ENCODE measurements at regions not wholly inside any gene's neighbourhood (a gene's known extent, or its start where the extent isn't known, plus 50 kb on each side); places are given as distances from the start of the nearest gene placed in this dataset.

- intact Hi-C loops (cut with DNase I; ENCODE audit: low total_unique reads) = no loop called here
- TF ChIP-seq POLR2AphosphoS5 (IDR thresholded peaks at IDR 0.05) = no peak
- TF ChIP-seq CTCF (IDR thresholded peaks at IDR 0.05) = no peak
- no peak for TF ChIP-seq POLR2A (IDR thresholded peaks at IDR 0.05)
- no peak overlapping the region for H3K27ac ChIP-seq
Measured at GRCh38 chr13:105764486-105764885, 771.0 kb downstream of the EFNB2 start.

GRCh38 chr13:105763851-105764250 lies 771.6 kb downstream of the EFNB2 start:
- H3K27me3 ChIP-seq = no peaks in the 10 kb centered on the region
- H3K36me3 ChIP-seq = no peaks in the 10 kb centered on the region
- H3K9me3 ChIP-seq = no peaks in the 10 kb centered on the region
- intact Hi-C loops (cut with DNase I; ENCODE audit: low total_unique reads) = no loop called here
- no peaks in the 10 kb centered on the region for H3K4me1 ChIP-seq
- H3K27ac ChIP-seq = no peak overlapping the region
- H3K4me3 ChIP-seq = no peak overlapping the region
- no peak for DNase-seq (ENCODE audit: low spot score in 2 of 2)
- TF ChIP-seq POLR2A (IDR thresholded peaks at IDR 0.05) (no peak), POLR2AphosphoS5 (IDR thresholded peaks at IDR 0.05) (no peak), CTCF (IDR thresholded peaks at IDR 0.05) (no peak)

More at GRCh38 chr13:105764486-105764885, 771.0 kb downstream of the EFNB2 start:
- H3K36me3 ChIP-seq = no peaks in the 10 kb centered on the region
- H3K4me3 ChIP-seq = no peak overlapping the region
- no peaks in the 10 kb centered on the region for H3K9me3 ChIP-seq
- H3K27me3 ChIP-seq = no peaks in the 10 kb centered on the region
- DNase-seq (ENCODE audit: low spot score in 2 of 2) = no peak
- H3K4me1 ChIP-seq = no peaks in the 10 kb centered on the region

GRCh38 chr13:105762096-105762495 lies 773.4 kb downstream of the EFNB2 start:
- H3K27me3 ChIP-seq = no peaks in the 10 kb centered on the region
- intact Hi-C loops (cut with DNase I; ENCODE audit: low total_unique reads) = no loop called here

GRCh38 chr13:105758918-105759860 lies 776.3 kb downstream of the EFNB2 start:
- H3K36me3 ChIP-seq = no peaks in the 10 kb centered on the region
- no peaks in the 10 kb centered on the region for H3K4me1 ChIP-seq
- TF ChIP-seq CTCF (IDR thresholded peaks at IDR 0.05) (no peak), POLR2AphosphoS5 (IDR thresholded peaks at IDR 0.05) (no peak), POLR2A (IDR thresholded peaks at IDR 0.05) (no peak)
- no peak for DNase-seq (ENCODE audit: low spot score in 2 of 2)
- no peak overlapping the region for H3K4me3 ChIP-seq
- intact Hi-C loops (cut with DNase I; ENCODE audit: low total_unique reads) = no loop called here
- H3K27ac ChIP-seq = no peak overlapping the region
- H3K9me3 ChIP-seq = no peaks in the 10 kb centered on the region
- H3K27me3 ChIP-seq = no peaks in the 10 kb centered on the region

More at GRCh38 chr13:105762096-105762495, 773.4 kb downstream of the EFNB2 start:
- H3K36me3 ChIP-seq = no peaks in the 10 kb centered on the region
- H3K9me3 ChIP-seq = no peaks in the 10 kb centered on the region
- no peak for DNase-seq (ENCODE audit: low spot score in 2 of 2)
- no peaks in the 10 kb centered on the region for H3K4me1 ChIP-seq
- no peak overlapping the region for H3K4me3 ChIP-seq
- TF ChIP-seq POLR2A (IDR thresholded peaks at IDR 0.05) = no peak
- no peak for TF ChIP-seq CTCF (IDR thresholded peaks at IDR 0.05)
- TF ChIP-seq POLR2AphosphoS5 (IDR thresholded peaks at IDR 0.05) = no peak
- H3K27ac ChIP-seq = no peak overlapping the region

- DNase-seq (ENCODE audit: low spot score in 2 of 2) = no peak
- no peaks in the 10 kb centered on the region for H3K9me3 ChIP-seq
- no peaks in the 10 kb centered on the region for H3K27me3 ChIP-seq
- H3K4me3 ChIP-seq = no peak overlapping the region
- H3K4me1 ChIP-seq = no peaks in the 10 kb centered on the region
- TF ChIP-seq POLR2AphosphoS5 (IDR thresholded peaks at IDR 0.05) = no peak
- TF ChIP-seq CTCF (IDR thresholded peaks at IDR 0.05) = no peak
- no peak for TF ChIP-seq POLR2A (IDR thresholded peaks at IDR 0.05)
- H3K27ac ChIP-seq = no peak overlapping the region
- no peaks in the 10 kb centered on the region for H3K36me3 ChIP-seq
- intact Hi-C loops (cut with DNase I; ENCODE audit: low total_unique reads) = no loop called here
Measured at GRCh38 chr13:105740739-105741138, 794.7 kb downstream of the EFNB2 start.

Data from breast epithelium (tissue), 4 donors.